ENCODE measurements at regions not wholly inside any gene's neighbourhood (a gene's known extent, or its start where the extent isn't known, plus 50 kb on each side); places are given as distances from the start of the nearest gene placed in this dataset.
A peak's percentile ranks its signal among the peaks of the same experiment; 100 is the strongest.

- no peak for DNase-seq
Measured at GRCh38 chr16:9254863-9255262, 163.4 kb downstream of the HAPSTR1 start.

DNA sequence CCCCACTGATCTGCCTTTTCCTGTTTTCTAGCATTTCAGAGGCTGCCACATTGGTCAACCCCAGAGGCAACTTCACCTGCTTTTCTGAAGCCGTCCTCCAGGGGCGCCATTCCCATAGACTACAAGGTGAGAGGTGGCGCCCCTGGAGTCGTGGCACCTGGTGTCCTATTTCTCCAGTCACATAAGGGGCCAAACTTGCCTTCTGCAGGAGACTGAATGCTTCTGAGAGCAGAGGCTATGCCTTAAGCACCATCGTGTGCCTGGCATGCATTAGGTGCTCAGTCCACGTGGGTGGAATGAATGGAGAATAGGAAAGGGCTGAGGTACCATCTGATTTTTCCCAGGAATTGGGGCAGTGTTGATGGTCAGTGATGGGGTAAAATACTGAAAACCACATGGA lies 164.8 kb downstream of the HAPSTR1 start:
- DNase-seq, result peak in 1 of 2 experiments; percentile 46

- no peak for DNase-seq
Measured at GRCh38 chr16:9257843-9258242, 166.4 kb downstream of the HAPSTR1 start.

GRCh38 chr16:9258423-9259051 lies 167.1 kb downstream of the HAPSTR1 start:
- DNase-seq, result peak; percentile 23 to 72

- DNase-seq, result no peak
Measured at GRCh38 chr16:9259914-9260608, 168.6 kb downstream of the HAPSTR1 start.

DNA sequence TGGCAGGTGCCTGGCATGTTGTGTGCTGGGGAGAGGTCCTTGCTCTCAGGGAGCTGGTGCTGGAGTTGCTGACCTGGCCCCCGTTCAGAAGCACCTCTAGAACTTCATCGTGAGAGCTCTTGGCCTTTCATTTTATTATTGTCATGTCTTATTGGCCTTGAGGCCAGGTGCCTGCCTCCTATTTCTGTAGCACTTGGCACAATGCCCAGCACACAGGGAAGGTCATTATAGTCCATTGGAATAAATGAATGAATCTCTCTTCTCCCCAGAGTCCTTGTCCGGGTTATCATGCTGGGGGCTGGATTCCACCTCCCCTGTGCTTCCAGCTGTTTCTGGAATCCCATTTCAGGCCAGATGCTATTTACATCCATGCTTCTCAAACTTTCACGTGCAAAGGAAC lies 169.2 kb downstream of the HAPSTR1 start:
- peak; percentile 24 to 53 for DNase-seq

GRCh38 chr16:9261376-9261775 lies 169.9 kb downstream of the HAPSTR1 start:
- no peak for DNase-seq

- no peak for DNase-seq
Measured at GRCh38 chr16:9262941-9263715, 171.7 kb downstream of the HAPSTR1 start.

DNA sequence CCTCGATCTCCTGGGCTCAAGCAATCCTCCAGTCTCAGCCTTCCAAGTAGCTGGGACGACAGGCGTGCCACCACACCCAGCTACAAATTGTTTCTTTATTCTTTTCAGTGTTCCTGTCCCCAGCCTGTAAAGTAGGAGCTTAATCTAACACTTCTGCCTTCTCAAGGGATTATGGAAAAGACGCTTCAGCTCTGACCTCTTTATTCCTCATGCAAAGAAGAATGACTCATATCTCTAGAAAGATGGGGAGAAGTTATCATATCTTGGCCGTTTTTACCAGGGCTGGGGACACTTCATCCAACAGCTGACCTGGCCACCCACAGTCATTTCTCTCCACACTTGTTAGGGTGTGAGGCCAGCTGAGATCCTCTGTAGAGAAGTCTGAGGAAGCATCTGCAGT lies 172.6 kb downstream of the HAPSTR1 start:
- peak in 1 of 2 experiments; percentile 17 for DNase-seq

DNA sequence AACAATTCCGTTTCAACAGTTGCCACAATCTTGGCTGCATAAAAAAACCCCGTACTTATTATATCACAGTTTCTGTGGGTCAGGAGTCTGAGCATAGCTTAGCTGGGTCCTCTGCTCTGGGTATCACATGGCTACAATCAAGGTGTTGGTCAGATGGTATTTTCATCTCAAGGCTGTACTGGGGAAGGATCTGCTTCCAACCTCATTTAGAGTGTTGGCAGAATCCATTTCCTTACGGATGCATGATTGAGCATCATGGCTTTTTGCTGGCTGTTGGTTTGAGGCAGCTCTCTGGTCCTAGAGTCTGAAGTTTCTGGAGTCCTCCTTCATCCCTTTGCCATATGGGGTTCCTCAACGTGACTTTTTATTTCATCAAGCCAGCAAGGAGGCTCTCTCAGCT lies 177.0 kb downstream of the HAPSTR1 start:
- no peak for DNase-seq

DNA sequence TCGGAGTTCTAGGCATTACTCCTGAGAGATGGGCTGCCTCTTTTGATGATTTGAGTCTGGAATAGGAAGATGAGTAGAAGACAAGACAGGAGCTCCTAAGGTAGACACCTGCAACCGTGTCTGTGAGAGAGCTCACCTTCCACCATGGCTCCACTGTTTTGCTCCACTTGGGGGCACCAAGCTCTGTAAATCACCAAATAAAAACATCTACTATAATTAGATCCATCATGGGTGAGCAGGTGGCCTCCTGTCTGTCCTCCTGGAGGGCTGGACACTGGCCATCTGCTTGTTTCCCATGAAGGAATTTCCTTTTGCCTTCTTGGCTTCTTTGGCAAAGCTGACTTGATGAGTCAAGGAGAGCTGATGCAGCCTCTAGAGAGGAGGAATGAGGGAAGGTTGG lies 179.0 kb downstream of the HAPSTR1 start:
- DNase-seq, result peak; percentile 25 to 64

GRCh38 chr16:9270941-9271340 lies 179.5 kb downstream of the HAPSTR1 start:
- DNase-seq, result no peak

DNA sequence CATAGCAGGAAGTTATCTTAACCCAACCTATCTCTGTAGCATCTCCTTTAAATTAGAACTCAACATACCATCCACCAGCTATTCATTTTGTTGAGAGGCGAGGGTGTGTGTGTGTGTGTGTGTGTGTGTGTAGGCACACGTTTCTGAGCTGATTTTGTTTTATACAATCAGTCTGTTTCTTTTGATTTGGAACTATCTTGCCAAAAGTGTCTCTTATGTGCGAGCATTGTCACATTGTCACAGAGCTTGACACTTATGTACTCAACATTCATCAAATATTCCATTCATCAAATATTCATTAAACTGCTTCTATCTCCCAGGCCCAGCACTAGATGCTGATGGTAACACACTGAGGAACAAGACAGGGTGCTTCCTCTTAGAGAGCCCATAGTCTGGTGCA lies 180.4 kb downstream of the HAPSTR1 start:
- no peak for DNase-seq

- no peak for DNase-seq
Measured at GRCh38 chr16:9275377-9275776, 183.9 kb downstream of the HAPSTR1 start.

- no peak for DNase-seq
Measured at GRCh38 chr16:9275816-9276354, 184.4 kb downstream of the HAPSTR1 start.

GRCh38 chr16:9279291-9280068 lies 188.0 kb downstream of the HAPSTR1 start:
- DNase-seq, result no peak

- DNase-seq, result peak in 1 of 2 experiments; percentile 36
Measured at GRCh38 chr16:9280069-9280466, 188.6 kb downstream of the HAPSTR1 start.

DNA sequence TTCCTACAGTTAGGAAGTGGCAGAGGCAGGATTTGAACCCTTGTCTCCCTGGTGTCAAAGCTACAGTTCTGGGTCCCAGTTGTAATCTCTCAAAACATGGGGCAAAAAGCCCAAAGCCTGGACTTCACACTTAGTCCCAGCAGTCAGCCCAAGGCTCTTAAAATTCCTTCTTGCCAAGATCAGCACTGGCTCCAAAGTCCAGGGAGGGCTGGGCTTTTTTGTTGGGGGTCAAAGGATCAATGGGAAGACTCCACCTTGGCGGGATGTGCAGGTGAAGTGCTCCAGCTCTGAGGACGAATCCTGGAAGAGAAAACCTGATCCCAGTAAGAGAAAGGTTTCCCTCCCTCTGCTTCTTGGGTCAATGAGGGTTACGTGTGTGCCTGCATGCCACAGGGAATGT lies 195.5 kb downstream of the HAPSTR1 start:
- no peak for DNase-seq

DNA sequence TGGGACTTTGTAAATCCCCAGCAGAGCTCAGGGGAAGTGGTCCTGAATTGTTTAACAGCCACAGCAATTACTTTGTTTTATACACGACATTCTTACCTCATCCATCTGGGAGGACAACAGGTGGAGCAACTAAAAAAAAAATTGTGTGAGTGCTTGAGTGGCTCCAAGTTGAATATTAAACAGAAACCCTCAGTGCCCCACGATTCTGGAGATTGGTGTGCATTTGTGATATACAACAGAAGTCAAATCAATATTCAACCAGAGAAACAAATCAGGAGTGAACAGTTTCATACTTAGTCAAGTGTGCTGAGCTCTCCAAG lies 204.8 kb downstream of the HAPSTR1 start:
- peak; percentile 83 to 96 for DNase-seq

DNA sequence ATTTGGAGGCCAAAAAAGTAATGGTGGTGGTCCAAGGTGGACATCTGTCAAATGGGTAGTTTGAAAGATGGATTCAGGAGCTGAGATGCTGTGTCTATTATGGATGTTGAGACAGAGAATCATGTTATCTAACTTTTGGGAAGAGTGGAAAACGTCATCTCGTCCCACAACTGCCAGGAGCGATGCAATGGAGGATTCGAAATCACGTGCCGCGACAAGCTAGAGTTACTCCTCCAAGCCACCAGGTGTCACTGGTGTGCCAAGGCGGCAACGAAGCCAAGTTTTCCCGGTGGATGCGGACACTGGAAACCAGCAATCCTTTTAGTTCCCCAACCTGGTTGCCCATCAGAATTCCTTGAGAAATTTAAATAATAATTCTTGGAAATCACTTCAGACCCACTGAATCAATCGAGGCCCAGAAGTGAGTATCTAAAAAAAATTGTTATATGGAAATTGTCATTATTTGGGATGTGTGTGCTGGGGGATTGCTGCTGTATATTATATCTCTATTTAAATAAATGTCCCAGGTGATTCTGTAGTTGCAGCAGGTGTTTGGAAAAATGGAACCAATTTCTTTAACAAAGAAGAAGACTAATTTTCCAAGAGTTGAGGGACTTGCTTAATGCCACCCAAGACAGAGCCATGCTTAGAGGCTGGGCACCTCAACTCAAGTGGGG lies 206.1 kb downstream of the HAPSTR1 start:
- peak in 1 of 2 experiments; percentile 41 for DNase-seq

DNA sequence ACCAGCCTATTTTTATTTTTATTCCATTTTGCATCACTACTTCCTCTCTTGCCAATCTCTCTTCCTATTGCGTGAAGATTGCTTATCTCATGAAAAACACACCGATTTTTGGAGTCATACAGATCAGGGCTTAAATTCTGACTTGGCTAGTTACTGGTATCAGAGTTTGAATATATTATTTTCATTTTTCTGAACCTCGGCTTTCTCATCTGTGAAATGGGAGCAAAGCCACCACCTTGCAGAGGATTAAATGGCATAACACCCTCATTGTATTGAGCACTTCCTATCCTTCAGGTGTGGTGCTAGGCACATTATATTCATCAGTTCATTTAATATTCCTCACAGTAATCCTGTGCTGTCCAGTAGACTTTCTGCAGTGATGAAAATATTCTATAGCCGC lies 208.8 kb downstream of the HAPSTR1 start:
- DNase-seq, result no peak

GRCh38 chr16:9302072-9302471 lies 210.6 kb downstream of the HAPSTR1 start:
- no peak for DNase-seq
